Esophagus squamous epithelium (tissue), 5 donors: ENCODE measurements at regions not wholly inside any gene's neighbourhood (a gene's known extent, or its start where the extent isn't known, plus 50 kb on each side); places are given as distances from the start of the nearest gene placed in this dataset.

Experiments used
- DNase-seq: peaks from one replicate; lab custom pipeline; 2025; lab: John Stamatoyannopoulos, UW
- H3K27ac ChIP-seq, 4 donors: fragments of 200-600 bp; sonication (generic); one replicate each; pipeline ENCODE4 v1.5.1; 2016 to 2019; ENCODE audit warnings: mild to moderate bottlenecking in 1 of 4
- H3K27me3 ChIP-seq, 4 donors: fragments of 200-600 bp; sonication (generic); 1 replicate in 3 of 4; 2 replicates in 1 of 4; pipeline versions ENCODE4 v1.5.1 to v1.6.0; 2017 to 2021; ENCODE audit warnings: antibody characterized with exemption in 1 of 4
- H3K36me3 ChIP-seq, 3 donors: fragments of 200-600 bp; sonication (generic); one replicate each; pipeline ENCODE4 v1.5.1; 2016 to 2019
- H3K4me1 ChIP-seq, 3 donors: fragments of 200-600 bp; sonication (generic); one replicate each; pipeline ENCODE4 v1.5.1; 2017 to 2019
- H3K4me3 ChIP-seq, 4 donors: fragments of 200-600 bp; sonication (generic); 1 replicate in 3 of 4; 2 replicates in 1 of 4; pipeline ENCODE4 v1.5.1; 2016 to 2019; ENCODE audit warnings: mild to moderate bottlenecking in 2 of 4, moderate library complexity in 1 of 4
- H3K9me3 ChIP-seq, 3 donors: fragments of 200-600 bp; sonication (generic); one replicate each; pipeline ENCODE4 v1.5.1; 2016 to 2019
- POLR2A ChIP-seq, 4 donors: fragments of 450-650 bp; IDR thresholded peaks; one replicate each; pipeline ENCODE4 v1.6.1; 2017; ENCODE audit warnings: antibody characterized with exemption in 4 of 4, mild to moderate bottlenecking in 4 of 4, moderate library complexity in 3 of 4
- WGBS, 2 donors: methylation state at CpG; one replicate each; pipeline ENCODE4 v1.1.5; 2018; 5-methylcytosine and 5-hydroxymethylcytosine counted together
- intact Hi-C: fragments of 100-400 bp; cut with DNase I; formaldehyde crosslinking; loops from one replicate; pipeline ENCODE4 v1.15.0; 2022
- TF ChIP-seq, protein P1 (sequence below), 6 experiments: fragments of 450-650 bp in 4 of 6; fragments of 200-600 bp in 2 of 6; sonication (generic) in 2 of 6; IDR thresholded peaks; one replicate each; pipeline ENCODE4 v1.5.1; 2016 to 2019; ENCODE audit warnings: antibody characterized with exemption in 6 of 6, mild to moderate bottlenecking in 4 of 6, moderate library complexity in 4 of 6
- donor health status: DM: yes; HTN: yes; CAD: no.

DNA sequence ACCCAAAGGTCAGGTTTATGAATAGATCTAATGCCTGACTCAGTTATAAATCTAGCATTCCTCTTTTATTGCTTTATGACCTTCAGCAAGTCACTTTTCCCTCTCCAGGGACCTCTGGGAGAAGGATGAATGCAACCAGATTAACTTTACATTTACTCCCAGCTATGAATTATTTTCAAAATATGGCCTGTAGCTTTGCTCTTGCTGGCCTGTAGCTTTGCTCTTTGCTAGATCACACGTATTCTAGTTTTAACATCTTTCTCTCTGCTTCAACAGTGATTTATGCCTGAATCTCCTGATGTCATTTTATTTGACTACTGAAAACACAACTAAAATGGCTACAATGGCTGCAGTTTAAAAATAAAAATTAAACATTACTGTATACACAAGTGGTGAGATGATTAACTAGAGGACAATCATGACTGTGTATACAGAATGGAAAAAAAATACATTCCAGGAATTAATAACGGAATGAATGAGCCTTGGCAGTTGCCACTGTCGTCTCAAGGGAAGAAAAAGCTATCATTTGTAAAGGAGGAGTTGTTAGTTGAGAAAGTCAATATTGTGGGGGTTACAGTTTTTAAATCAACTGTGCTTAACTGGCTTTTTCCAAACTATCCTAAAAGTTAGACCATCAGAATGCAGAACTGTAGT lies 434.5 kb upstream of the GOT2 start:
- no peaks in the 10 kb centered on the region for H3K4me1 ChIP-seq
- no peaks in the 10 kb centered on the region for H3K36me3 ChIP-seq
- H3K9me3 ChIP-seq: no peaks in the 10 kb centered on the region
- no peaks in the 10 kb centered on the region for H3K27me3 ChIP-seq
- intact Hi-C loops: no loop called here
- 23 to 26% methylated on average over 3 of the region's 3 CpGs for WGBS, 2 donors
- TF ChIP-seq, protein P1, sequence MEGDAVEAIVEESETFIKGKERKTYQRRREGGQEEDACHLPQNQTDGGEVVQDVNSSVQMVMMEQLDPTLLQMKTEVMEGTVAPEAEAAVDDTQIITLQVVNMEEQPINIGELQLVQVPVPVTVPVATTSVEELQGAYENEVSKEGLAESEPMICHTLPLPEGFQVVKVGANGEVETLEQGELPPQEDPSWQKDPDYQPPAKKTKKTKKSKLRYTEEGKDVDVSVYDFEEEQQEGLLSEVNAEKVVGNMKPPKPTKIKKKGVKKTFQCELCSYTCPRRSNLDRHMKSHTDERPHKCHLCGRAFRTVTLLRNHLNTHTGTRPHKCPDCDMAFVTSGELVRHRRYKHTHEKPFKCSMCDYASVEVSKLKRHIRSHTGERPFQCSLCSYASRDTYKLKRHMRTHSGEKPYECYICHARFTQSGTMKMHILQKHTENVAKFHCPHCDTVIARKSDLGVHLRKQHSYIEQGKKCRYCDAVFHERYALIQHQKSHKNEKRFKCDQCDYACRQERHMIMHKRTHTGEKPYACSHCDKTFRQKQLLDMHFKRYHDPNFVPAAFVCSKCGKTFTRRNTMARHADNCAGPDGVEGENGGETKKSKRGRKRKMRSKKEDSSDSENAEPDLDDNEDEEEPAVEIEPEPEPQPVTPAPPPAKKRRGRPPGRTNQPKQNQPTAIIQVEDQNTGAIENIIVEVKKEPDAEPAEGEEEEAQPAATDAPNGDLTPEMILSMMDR (IDR thresholded peaks at IDR 0.05): no peak
- no peak for TF ChIP-seq POLR2A (IDR thresholded peaks at IDR 0.05)
- H3K4me3 ChIP-seq: no peak overlapping the region
- DNase-seq: no peak
- H3K27ac ChIP-seq: no peak overlapping the region

DNA sequence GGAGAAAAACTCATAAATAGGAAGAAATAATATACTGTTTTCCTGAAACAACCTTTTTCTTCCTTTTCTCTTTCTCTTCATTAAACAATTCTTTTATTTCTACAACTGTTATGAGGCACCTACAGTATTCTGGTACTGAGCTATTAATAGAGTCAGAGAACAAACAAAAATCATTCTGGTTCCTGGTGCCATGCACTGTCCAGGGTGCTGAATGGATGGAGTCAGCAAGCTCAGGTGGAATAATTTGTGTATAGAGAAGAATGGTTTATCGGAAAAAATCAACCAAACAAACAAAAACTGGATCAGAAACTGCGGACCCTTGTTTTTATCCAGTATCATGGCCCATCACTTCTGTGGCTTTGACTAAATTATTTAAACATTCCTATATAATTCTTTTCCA lies 430.3 kb upstream of the GOT2 start:
- Histone ChIP-seq H3K4me3 (no peak overlapping the region), H3K36me3 (no peaks in the 10 kb centered on the region), H3K27ac (no peak overlapping the region), H3K9me3 (no peaks in the 10 kb centered on the region), H3K4me1 (no peaks in the 10 kb centered on the region), H3K27me3 (no peaks in the 10 kb centered on the region)
- DNase-seq: no peak
- intact Hi-C loops: no loop called here
- TF ChIP-seq, protein P1 (IDR thresholded peaks at IDR 0.05): no peak
- TF ChIP-seq POLR2A (IDR thresholded peaks at IDR 0.05): no peak
- WGBS, 2 donors: 78 to 80% methylated on average over 2 of the region's 2 CpGs

DNA sequence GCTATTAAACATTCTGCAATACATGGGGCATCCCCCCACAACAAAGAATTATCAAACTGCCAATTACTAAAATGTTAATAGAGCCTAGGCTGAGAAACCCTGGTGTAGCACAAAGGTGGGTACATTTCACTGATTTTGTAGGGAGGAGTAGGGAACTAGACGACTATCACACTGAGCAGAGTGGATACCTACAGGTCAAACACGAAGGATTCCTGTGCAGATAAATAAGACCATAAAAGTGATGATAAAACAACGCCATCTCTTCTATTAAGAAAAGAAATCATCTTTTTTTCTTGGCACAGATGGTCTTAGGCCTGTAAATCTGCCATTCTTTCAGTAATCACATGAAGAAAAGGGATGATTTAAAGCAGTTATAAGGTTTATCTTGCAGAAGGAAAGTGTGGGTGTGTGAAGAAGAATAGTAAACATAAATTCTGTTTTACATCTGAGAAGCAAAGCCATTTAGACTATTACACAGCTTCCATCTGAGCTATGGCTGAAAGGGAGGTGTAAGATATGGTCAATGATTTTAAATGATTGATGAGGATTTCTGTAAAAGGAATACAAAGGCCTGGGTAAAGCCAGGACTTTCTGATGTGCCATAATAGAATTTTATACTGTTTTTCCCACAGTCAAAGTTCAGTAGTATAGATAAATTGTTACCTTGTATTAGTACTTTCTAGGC lies 429.4 kb upstream of the GOT2 start:
- TF ChIP-seq, protein P1 (IDR thresholded peaks at IDR 0.05): no peak
- TF ChIP-seq POLR2A (IDR thresholded peaks at IDR 0.05): no peak

DNA sequence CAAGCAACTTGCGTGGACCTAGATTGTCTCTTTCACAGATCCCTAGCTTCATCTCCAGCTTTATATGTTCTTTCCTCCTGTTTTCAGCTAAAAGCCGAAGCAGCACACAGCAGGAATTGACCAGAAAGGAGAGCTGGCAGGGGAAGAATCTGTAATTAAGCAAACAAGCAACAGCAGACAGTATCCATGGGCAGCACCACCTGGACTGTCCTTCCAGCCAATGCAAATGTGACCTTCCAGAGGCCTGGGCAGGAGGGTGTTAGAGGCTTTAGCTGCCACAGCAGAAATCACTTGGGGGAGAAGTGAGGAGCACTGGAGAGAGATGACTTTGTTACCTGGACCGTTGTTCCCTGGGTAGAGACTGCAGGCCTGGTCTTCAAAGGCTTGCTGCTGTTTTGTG lies 427.6 kb upstream of the GOT2 start:
- Histone ChIP-seq H3K36me3 (no peaks in the 10 kb centered on the region), H3K4me1 (no peaks in the 10 kb centered on the region), H3K27me3 (no peaks in the 10 kb centered on the region), H3K4me3 (no peak overlapping the region), H3K9me3 (no peaks in the 10 kb centered on the region), H3K27ac (no peak overlapping the region)
- intact Hi-C loops: no loop called here
- no peak for DNase-seq
- TF ChIP-seq POLR2A (IDR thresholded peaks at IDR 0.05): no peak
- TF ChIP-seq, protein P1 (IDR thresholded peaks at IDR 0.05): no peak
- 62 to 65% methylated on average over 2 to 3 of the region's 3 CpGs for WGBS, 2 donors

More for the DNA sequence above, 429.4 kb upstream of the GOT2 start:
- 44 to 46% methylated on average over 3 of the region's 3 CpGs for WGBS, 2 donors
- Histone ChIP-seq H3K36me3 (no peaks in the 10 kb centered on the region), H3K27ac (no peak overlapping the region), H3K27me3 (no peaks in the 10 kb centered on the region), H3K4me1 (no peaks in the 10 kb centered on the region), H3K4me3 (no peak overlapping the region), H3K9me3 (no peaks in the 10 kb centered on the region)
- no peak for DNase-seq
- intact Hi-C loops: no loop called here

DNA sequence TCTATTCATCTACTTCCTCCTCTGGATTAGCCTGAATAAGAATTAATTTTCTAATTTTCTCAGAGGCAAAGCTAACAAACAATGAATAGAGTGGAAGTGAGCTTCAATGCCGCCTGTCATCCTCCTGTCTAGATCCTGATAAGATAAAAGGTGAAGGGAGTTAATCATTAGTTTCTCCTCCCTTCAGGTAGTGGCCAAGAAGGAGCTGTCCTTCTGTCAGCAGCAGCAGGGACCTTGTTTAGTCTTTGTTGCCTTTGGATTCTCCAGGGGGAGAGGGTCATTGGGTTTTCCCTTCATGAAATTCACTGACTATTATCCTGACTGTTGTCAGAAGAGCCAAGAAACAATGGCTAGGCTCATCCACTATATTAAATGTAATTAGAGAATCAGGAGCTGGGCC lies 420.2 kb upstream of the GOT2 start:
- Histone ChIP-seq H3K4me1 (no peaks in the 10 kb centered on the region), H3K27me3 (no peaks in the 10 kb centered on the region), H3K9me3 (no peaks in the 10 kb centered on the region), H3K36me3 (no peaks in the 10 kb centered on the region), H3K4me3 (no peak overlapping the region), H3K27ac (no peak overlapping the region)
- intact Hi-C loops: no loop called here
- TF ChIP-seq, protein P1 (IDR thresholded peaks at IDR 0.05): no peak
- TF ChIP-seq POLR2A (IDR thresholded peaks at IDR 0.05): no peak
- WGBS, 2 donors: 11 to 33% methylated on average over 1 of the region's 1 CpG
- no peak for DNase-seq
